ENCODE measurements at regions not wholly inside any gene's neighbourhood (a gene's known extent, or its start where the extent isn't known, plus 50 kb on each side); places are given as distances from the start of the nearest gene placed in this dataset.

- no peak for TF ChIP-seq CTCF (conservative IDR thresholded peaks at IDR 0.05)
- no peak for TF ChIP-seq ZFX (IDR thresholded peaks at IDR 0.05)
Measured at GRCh38 chr4:106481801-106482200, 113.2 kb upstream of the GIMD1 start.
